Neural cell (in vitro differentiated cells): ENCODE measurements at regions not wholly inside any gene's neighbourhood (a gene's known extent, or its start where the extent isn't known, plus 50 kb on each side); places are given as distances from the start of the nearest gene placed in this dataset.

ENCODE experiments used
- H2AFZ ChIP-seq: fragments of 200-600, 300-800 bp; sonication (generic), shearing (Covaris generic); 2 replicates; pipeline ENCODE4 v1.6.0; 2014; ENCODE audit warnings: low read depth, mild to moderate bottlenecking, antibody characterized with exemption, low read length, moderate library complexity
- H3F3A ChIP-seq: fragments of 200-600 bp; shearing (Covaris generic); 2 replicates; pipeline ENCODE4 v1.6.1; 2016; ENCODE audit warnings: mild to moderate bottlenecking, moderate library complexity, mixed read lengths, antibody characterized with exemption, low read length; ENCODE audit not compliant: insufficient read depth, poor library complexity, severe bottlenecking
- H3K27ac ChIP-seq: fragments of 200-600, 300-800 bp; sonication (generic), shearing (Covaris generic); 2 replicates; pipeline ENCODE4 v1.5.1; 2014; ENCODE audit warnings: mild to moderate bottlenecking, low read length, moderate library complexity
- H3K27me3 ChIP-seq: fragments of 300-800, 200-600 bp; sonication (generic), shearing (Covaris generic); 2 replicates; pipeline ENCODE4 v1.6.0; 2014; ENCODE audit warnings: mild to moderate bottlenecking, low read depth, low read length, moderate library complexity; ENCODE audit not compliant: insufficient read depth
- H3K36me3 ChIP-seq: fragments of 300-800, 200-600 bp; sonication (generic), shearing (Covaris generic); 2 replicates; pipeline ENCODE4 v1.5.1; 2014; ENCODE audit warnings: mild to moderate bottlenecking, antibody characterized with exemption, low read length, moderate library complexity; ENCODE audit not compliant: insufficient read depth
- H3K4me2 ChIP-seq: fragments of 300-800, 200-600 bp; sonication (generic), shearing (Covaris generic); 2 replicates; pipeline ENCODE4 v1.6.0; 2014; ENCODE audit warnings: mild to moderate bottlenecking, low read length
- H3K4me3 ChIP-seq: fragments of 300-800, 200-600 bp; sonication (generic), shearing (Covaris generic); 2 replicates; pipeline ENCODE4 v1.5.1; 2014; ENCODE audit warnings: mild to moderate bottlenecking, low read length, moderate library complexity
- H3K79me2 ChIP-seq: fragments of 200-600 bp; shearing (Covaris generic); replicated peaks from 2 replicates; pipeline ENCODE4 v1.6.0; 2014; ENCODE audit warnings: mild to moderate bottlenecking, low read length, moderate library complexity; ENCODE audit not compliant: insufficient read depth
- H3K9ac ChIP-seq: fragments of 300-800, 200-600 bp; sonication (generic), shearing (Covaris generic); 2 replicates; pipeline ENCODE4 v1.6.1; 2016; ENCODE audit warnings: mild to moderate bottlenecking, low read length, mixed read lengths
- H3K9me2 ChIP-seq: fragments of 200-600 bp; shearing (Covaris generic); 2 replicates; pipeline ENCODE4 v1.6.1; 2016; ENCODE audit warnings: mild to moderate bottlenecking, low read length, mixed read lengths; ENCODE audit not compliant: insufficient read depth
- H3K9me3 ChIP-seq: fragments of 200-600, 300-800 bp; sonication (generic), shearing (Covaris generic); 2 replicates; pipeline ENCODE4 v1.6.1; 2016; ENCODE audit warnings: mild to moderate bottlenecking, mixed run types, low read length, moderate library complexity, mixed read lengths
- H4K20me1 ChIP-seq: fragments of 200-600 bp; shearing (Covaris generic); 2 replicates; pipeline ENCODE4 v1.6.1; 2016; ENCODE audit warnings: mild to moderate bottlenecking, mixed run types; ENCODE audit not compliant: insufficient read depth
- EP300 ChIP-seq: fragments of 450-650 bp; conservative IDR thresholded peaks from 2 replicates; pipeline ENCODE4 v1.6.1; 2014; ENCODE audit warnings: antibody characterized with exemption, mild to moderate bottlenecking, moderate library complexity; ENCODE audit not compliant: poor library complexity, severe bottlenecking
- EZH2 ChIP-seq: fragments of 200-600, 300-800 bp; shearing (Covaris generic), sonication (generic); IDR thresholded peaks from 2 replicates; pipeline ENCODE4 v1.6.1; 2014; ENCODE audit warnings: antibody characterized with exemption, low read length, borderline replicate concordance, mild to moderate bottlenecking; ENCODE audit not compliant: insufficient read depth, poor library complexity, severe bottlenecking
- MXI1 ChIP-seq: fragments of 450-650 bp; conservative IDR thresholded peaks from 2 replicates; pipeline ENCODE4 v1.6.1; 2014; ENCODE audit warnings: antibody characterized with exemption, mild to moderate bottlenecking; ENCODE audit not compliant: poor library complexity, severe bottlenecking
- POLR2AphosphoS5 ChIP-seq: IDR thresholded peaks from 2 replicates; pipeline ENCODE4 v1.6.1; 2012
- RAD21 ChIP-seq: fragments of 450-650 bp; conservative IDR thresholded peaks from 2 replicates; pipeline ENCODE4 v1.6.1; 2014; ENCODE audit warnings: antibody characterized with exemption, mild to moderate bottlenecking, moderate library complexity
- SMC3 ChIP-seq: fragments of 450-650 bp; conservative IDR thresholded peaks from 2 replicates; pipeline ENCODE4 v1.6.1; 2014; ENCODE audit warnings: antibody characterized with exemption, mild to moderate bottlenecking, moderate library complexity; ENCODE audit not compliant: poor library complexity
- TAF1 ChIP-seq: IDR thresholded peaks from 2 replicates; pipeline ENCODE4 v1.6.1; 2012; ENCODE audit warnings: low read depth
- TF ChIP-seq, protein P1 (sequence below): fragments of 450-650 bp; IDR thresholded peaks from 2 replicates; pipeline ENCODE4 v1.5.1; 2014; ENCODE audit warnings: antibody characterized with exemption, mild to moderate bottlenecking, moderate library complexity; ENCODE audit not compliant: poor library complexity, severe bottlenecking
- TF ChIP-seq, protein P2 (sequence below): IDR thresholded peaks from 2 replicates; pipeline ENCODE4 v1.6.1; 2012; ENCODE audit warnings: borderline replicate concordance

GRCh38 chr9:18060269-18060934 is 413.6 kb upstream of the ADAMTSL1 start:
- Histone ChIP-seq H3K4me3 (no peak overlapping the region), H3K9me2 (no peaks in the 10 kb centered on the region), H3K9ac (no peak overlapping the region), H3K4me2 (no peak overlapping the region), H2AFZ (no peak overlapping the region), H3K9me3 (no peaks in the 10 kb centered on the region), H3F3A (no peaks in the 10 kb centered on the region), H4K20me1 (no peaks in the 10 kb centered on the region), H3K36me3 (no peaks in the 10 kb centered on the region), H3K27me3 (no peaks in the 10 kb centered on the region), H3K79me2 (no peaks in the 10 kb centered on the region), H3K27ac (no peak overlapping the region)
- TF ChIP-seq RAD21: no peak
- TF ChIP-seq, protein P1, sequence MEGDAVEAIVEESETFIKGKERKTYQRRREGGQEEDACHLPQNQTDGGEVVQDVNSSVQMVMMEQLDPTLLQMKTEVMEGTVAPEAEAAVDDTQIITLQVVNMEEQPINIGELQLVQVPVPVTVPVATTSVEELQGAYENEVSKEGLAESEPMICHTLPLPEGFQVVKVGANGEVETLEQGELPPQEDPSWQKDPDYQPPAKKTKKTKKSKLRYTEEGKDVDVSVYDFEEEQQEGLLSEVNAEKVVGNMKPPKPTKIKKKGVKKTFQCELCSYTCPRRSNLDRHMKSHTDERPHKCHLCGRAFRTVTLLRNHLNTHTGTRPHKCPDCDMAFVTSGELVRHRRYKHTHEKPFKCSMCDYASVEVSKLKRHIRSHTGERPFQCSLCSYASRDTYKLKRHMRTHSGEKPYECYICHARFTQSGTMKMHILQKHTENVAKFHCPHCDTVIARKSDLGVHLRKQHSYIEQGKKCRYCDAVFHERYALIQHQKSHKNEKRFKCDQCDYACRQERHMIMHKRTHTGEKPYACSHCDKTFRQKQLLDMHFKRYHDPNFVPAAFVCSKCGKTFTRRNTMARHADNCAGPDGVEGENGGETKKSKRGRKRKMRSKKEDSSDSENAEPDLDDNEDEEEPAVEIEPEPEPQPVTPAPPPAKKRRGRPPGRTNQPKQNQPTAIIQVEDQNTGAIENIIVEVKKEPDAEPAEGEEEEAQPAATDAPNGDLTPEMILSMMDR: no peak
- TF ChIP-seq MXI1: no peak
- TF ChIP-seq, protein P2, sequence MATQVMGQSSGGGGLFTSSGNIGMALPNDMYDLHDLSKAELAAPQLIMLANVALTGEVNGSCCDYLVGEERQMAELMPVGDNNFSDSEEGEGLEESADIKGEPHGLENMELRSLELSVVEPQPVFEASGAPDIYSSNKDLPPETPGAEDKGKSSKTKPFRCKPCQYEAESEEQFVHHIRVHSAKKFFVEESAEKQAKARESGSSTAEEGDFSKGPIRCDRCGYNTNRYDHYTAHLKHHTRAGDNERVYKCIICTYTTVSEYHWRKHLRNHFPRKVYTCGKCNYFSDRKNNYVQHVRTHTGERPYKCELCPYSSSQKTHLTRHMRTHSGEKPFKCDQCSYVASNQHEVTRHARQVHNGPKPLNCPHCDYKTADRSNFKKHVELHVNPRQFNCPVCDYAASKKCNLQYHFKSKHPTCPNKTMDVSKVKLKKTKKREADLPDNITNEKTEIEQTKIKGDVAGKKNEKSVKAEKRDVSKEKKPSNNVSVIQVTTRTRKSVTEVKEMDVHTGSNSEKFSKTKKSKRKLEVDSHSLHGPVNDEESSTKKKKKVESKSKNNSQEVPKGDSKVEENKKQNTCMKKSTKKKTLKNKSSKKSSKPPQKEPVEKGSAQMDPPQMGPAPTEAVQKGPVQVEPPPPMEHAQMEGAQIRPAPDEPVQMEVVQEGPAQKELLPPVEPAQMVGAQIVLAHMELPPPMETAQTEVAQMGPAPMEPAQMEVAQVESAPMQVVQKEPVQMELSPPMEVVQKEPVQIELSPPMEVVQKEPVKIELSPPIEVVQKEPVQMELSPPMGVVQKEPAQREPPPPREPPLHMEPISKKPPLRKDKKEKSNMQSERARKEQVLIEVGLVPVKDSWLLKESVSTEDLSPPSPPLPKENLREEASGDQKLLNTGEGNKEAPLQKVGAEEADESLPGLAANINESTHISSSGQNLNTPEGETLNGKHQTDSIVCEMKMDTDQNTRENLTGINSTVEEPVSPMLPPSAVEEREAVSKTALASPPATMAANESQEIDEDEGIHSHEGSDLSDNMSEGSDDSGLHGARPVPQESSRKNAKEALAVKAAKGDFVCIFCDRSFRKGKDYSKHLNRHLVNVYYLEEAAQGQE: no peak
- TF ChIP-seq SMC3: no peak
- no peak for TF ChIP-seq POLR2AphosphoS5
- TF ChIP-seq TAF1: no peak
- TF ChIP-seq EZH2: no peak

DNA sequence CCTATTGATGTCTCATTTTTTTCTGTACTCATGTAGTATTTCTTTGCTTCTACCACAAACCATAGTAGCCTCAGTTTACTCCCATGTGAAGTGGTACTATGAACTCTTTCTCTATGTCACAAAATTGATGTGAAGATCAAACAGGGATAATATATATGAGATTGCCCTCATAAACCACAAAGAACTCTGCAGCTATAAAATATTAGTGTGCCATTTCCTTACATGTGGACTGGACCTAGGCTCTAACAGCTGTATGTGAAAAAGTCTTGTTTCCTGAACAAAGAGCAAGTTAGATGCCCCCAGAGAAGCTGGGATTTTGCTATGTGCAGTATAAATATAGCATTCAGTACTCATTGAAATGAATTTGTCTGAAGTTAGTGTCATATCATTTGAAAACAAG is 412.6 kb upstream of the ADAMTSL1 start:
- H3K27me3 ChIP-seq: no peaks in the 10 kb centered on the region
- H3F3A ChIP-seq: no peaks in the 10 kb centered on the region
- no peak overlapping the region for H3K4me3 ChIP-seq
- no peak overlapping the region for H3K4me2 ChIP-seq
- no peak overlapping the region for H3K27ac ChIP-seq
- no peaks in the 10 kb centered on the region for H3K79me2 ChIP-seq
- no peak overlapping the region for H3K9ac ChIP-seq
- H3K9me2 ChIP-seq: no peaks in the 10 kb centered on the region
- H4K20me1 ChIP-seq: no peaks in the 10 kb centered on the region
- no peaks in the 10 kb centered on the region for H3K9me3 ChIP-seq
- TF ChIP-seq SMC3 (no peak), EP300 (no peak), MXI1 (no peak), EZH2 (no peak), POLR2AphosphoS5 (no peak), RAD21 (no peak), TAF1 (no peak)
- TF ChIP-seq, protein P1: no peak
- TF ChIP-seq, protein P2: no peak
- H3K36me3 ChIP-seq: no peaks in the 10 kb centered on the region
- H2AFZ ChIP-seq: no peak overlapping the region
